COR-L47 (cell line): ENCODE measurements at regions not wholly inside any gene's neighbourhood (a gene's known extent, or its start where the extent isn't known, plus 50 kb on each side); places are given as distances from the start of the nearest gene placed in this dataset.
"Not testable (repeated sequence)": the region's sequence is repeated elsewhere in the genome, so short reads cannot be mapped to it uniquely, and the experiment has no call there.

Experiments used
- DNase-seq: peaks from one replicate; lab custom pipeline; 2025; lab: John Stamatoyannopoulos, UW

DNA sequence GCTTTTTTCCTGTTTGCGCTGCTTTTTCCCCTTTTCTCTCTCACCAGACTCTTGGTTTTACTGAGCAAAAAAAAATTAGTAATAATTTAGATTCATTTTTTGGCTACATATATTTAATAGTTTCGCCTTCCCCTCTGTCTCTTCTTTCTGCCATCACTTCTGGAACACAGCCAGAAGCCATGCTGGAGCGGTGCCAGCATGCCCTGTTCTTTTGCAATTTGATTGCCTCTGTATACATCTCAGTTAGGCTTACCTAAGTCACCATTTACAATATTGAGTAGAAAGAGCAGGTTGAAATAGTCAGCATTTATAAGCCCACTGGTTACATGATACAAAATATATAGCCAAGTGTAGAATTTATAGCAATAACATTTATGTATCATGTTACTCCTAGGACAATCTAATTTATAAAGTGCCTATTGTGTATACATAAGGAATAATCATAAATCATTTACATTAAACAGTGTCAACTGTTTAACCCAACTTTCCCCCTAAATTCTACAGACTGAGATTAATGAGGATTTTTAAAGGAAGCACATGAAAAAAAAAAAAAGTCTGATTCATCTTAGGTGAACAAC is 413.8 kb upstream of the SOX5 start:
- no peak for DNase-seq

DNA sequence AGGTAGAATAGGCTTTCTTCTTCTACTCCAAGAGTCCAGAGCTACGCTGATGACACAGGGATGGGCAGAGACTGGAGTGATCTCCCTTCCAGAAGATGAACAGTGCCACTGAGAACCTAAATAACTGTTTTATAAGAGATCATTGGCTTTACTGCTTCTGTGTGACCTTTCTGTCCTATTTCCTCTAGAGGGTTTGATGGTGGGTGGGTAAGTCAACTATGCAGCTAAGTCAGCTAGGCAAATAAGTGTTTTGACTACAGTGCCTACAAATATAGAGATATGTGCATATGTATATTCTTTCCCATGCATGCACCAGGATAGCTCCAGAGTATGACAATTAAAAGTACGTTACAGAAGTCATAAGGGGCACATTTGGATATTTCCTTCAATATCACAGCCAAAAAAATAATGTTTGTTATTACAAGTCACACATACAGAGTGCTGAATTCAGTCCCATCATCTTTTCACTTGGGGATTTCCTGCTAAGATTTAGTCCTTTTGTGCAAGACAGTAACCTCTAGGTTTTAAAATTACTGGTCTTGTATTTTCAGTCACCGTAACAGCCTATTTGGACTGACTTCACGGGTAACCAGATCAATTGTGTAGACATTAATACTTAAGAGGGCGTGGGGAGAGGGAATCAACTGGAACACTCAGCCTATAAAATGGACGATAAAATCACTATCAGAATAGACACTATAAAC is 412.6 kb upstream of the SOX5 start:
- DNase-seq = no peak

DNA sequence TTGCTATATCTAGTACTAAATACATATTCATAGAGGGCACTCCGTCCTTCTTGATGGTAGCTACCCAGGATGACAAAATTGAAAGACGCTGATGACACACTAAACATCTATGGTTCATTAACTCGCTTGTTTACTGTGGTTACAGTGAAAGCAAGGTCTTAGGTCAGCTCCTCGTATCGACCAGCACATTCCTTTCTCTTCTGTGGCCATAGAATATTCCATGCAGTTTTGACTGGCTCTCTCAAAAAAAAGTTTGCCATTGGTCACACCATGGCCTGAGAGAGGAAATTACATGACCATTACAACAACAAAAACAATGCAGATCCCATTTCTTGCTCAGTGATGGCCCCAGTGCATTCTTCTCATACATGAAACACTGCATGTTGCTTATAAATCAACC is 411.4 kb upstream of the SOX5 start:
- no peak for DNase-seq

DNA sequence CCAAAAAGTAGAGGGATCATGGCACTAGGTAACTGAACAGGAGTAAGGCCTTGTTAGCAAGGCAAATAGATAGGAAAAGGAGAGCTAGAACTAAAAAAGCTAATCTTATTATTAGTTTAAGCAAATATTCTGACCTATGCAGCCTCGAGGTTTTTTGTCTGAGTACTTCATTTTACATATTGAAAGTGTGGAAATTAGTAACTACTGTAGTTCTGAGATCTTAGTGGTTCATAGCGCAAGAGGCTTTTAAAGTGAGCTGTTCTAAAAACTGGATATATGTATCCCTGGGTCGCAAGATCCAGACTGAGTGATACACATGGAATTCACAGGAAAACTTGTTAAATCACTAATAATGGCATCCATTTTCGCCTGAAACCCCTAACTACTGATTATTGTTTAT is 411.0 kb upstream of the SOX5 start:
- DNase-seq = no peak

DNA sequence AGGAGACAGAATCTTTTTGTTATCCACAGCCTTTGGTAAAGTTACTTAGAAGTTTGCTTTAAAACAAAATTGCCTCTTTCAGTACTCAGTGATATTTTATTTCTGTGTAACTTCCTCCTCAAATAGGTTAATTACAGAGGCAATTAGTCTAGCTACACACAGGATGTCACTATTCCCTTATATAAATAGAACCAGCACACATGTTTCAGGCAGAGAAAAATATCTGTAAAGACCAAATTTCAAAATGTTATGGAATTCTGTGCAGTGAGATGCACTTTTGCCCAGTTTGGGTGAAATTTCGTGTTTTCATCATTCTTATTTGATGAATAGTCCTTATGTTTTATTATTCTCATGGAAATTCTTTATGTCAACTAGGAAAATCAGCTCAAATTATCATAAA is 410.6 kb upstream of the SOX5 start:
- no peak for DNase-seq

DNA sequence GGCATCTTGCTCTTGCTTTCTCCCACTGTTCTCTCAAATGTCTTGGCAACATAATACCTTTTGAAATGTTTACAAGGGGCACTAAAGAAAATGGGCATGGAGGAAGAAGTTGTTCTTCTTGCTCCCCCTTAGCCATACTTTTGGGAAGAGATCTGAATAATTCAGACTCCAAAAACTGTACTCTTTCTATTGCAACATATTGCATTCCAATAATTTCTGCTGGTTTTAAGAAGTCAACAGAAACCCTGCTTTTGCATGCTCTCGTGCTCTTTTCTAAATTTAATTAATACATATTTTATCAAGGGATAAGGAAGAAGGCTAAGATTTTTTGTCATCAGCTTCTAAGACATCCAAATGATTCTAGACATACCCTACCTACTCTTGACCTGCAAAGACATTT is 409.9 kb upstream of the SOX5 start:
- DNase-seq = no peak

DNA sequence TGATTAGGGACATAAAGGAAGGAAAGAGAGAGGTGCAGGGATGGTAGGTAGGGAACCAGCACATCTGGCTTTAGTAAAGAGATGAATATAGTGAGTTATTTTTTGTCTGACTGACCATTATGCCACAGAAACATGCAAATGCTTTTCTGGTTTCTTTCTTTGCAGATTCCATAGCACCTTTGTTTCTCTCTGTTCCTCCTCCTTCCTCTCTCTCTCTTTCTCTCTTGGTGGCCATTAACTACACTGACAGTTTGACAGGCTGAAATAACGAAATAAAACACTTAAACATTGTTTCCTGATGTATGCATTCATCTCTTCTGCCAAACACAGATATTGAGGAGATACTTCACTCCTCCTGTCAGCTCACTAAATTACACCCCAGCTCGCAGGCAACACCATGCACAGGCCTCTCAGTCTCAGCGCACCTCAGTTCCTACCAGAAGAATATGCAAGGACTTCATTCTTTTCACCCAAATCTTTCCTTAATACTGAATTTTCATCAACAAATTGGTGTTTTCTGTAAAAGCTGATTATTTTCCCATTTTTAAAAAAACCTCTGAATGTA is 406.9 kb upstream of the SOX5 start:
- no peak for DNase-seq

DNA sequence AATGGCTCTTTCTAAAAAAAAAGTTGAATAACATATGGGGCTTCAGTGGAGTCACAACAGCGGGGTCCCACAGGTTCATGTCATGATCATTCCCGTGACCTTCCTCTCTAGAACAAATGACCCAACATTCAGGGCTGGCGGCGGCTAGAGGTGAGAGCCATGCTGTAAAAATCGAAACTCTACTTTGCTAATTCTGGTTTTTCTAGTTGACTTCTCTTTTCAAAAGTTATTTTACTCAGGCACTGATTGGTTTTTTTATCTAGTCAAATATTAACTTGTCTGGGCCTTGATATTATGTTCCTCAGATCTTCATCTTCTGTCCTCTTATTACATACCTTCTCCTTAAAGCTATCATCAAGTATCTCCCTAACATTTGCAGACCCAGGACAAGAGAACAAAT is 402.9 kb upstream of the SOX5 start:
- DNase-seq = no peak

DNA sequence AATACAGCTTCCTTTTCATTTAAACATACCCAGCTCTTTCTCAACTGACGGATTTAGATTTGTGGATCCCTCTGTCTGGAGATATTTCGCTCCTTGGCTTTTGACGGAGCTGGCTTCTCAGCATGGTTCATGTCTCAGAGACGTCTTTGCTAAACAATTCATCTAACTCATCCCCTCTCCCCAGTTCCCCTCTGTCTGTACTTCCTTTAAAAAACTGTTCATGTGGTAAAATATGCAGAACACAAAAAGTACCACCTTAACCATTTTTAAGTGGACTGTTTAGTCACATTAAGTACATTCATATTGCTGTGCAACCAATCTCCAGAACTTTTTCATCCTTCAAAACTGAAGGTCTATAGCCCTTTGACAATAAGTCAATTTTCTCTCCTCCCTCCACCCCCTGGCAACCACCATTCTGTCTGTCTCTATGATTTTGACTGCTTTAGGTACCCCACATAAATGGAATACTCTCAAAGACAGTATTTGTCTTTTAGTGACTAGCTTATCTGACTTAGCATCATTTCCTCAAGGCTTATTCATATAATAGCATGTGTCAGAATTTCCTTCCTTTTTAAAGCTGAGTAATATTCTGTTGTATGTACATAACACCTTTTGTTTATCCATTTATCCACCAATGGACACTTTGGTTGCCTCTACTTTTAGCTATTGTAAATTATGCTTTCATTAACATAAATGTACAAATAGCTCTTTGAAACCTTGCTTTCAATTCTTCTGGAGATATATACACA is 399.8 kb upstream of the SOX5 start:
- no peak for DNase-seq

DNA sequence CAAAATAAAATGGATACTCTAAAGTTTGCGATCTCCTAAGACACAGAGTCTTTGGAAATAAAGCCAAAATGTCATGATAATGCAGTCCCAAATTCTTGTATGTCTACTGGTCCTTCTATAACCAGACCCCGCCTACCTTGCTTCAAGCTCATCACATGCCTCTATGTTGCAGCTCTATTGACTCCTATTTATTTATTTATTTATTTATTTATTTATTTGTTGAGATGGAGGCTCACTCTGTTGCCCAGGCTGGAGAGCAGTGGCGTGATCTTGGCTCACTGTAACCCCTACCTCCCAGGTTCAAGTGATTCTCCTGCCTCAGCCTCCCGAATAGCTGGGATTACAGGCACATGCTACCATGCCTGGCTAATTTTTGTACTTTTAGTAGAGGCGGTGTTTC is 398.7 kb upstream of the SOX5 start:
- not testable (repeated sequence) for DNase-seq

DNA sequence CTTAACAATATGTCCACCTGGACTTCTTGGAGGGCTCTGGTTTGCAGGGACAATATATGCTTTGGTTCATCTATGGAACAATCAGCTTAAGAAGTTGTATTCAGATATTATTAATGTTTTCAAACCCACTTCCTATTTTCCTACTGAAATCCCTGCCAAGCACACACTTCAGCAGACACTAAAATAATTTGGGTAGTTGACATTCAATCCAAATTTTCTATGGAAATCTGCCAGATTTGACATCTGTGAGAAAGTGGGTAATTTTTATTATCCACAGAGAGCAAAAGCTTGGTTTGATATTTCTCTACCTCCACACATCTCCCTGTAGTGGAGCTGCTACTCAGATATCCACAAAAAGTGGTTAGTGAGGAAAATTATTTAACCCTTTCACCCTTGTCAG is 378.8 kb upstream of the SOX5 start:
- no peak for DNase-seq

DNA sequence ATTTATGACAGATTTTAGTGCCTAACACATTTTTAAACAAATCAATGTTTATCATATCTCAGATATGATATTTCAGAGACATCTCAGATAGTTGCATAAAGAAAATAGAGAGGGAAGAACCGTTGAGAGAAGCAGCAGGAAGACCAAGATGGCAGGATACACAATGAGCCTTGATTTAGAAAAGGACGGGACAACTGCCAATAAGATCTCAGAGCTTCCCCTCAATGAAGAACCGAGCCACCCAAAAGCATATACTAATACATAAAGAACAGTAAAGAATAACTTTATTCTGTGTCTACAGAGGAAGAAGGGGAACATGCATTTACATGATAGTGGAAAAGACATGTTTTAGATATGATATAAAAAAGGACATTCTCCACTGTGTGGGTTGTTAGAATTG is 375.9 kb upstream of the SOX5 start:
- DNase-seq = no peak

DNA sequence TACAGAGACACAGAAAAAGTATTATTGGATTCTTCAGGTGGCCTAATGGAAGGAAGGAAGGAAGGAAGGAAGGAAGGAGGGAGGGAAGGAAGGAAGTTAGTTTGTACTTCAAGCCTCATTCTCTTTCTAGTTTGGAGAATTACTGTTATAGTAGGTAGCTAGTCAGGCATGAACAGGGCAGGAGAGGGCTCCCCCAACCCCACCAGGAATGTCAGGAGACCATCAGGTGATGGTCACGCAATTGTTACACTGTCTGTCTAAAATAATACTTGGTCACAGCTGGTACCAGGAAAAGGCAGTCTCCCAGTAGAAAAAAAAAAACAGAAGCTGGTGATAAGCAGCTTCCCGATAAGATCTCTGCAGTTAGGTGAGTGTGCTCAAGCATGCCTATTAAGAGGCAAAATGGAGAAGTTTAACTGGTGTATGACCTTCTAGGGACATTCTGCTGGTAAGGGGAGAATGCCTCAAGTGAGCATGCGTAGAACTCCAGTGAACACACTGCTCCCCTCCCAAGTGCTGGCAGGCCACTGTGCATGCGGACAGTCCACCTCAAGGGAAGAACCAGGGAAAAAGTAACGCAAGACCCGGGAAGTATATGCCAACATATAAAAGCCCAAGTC is 358.4 kb upstream of the SOX5 start:
- no peak for DNase-seq

DNA sequence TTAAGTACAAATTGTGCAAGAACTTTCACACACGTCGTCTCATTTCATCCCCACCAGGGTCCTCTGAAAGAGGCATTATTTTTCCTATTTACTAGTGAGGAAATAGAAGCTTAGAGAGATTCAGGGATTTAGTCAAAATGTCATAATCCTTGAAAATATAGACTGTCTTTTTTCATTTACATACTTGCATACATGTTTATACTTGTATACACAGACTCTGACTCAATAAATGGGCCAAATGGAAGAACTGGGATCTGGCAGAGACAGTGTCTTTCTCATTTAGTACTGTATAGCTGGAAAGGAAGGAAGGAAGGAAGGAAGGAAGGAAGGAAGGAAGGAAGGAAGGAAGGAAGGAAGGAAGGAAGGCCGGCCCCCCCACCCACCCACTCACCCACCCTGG is 357.7 kb upstream of the SOX5 start:
- no peak for DNase-seq

DNA sequence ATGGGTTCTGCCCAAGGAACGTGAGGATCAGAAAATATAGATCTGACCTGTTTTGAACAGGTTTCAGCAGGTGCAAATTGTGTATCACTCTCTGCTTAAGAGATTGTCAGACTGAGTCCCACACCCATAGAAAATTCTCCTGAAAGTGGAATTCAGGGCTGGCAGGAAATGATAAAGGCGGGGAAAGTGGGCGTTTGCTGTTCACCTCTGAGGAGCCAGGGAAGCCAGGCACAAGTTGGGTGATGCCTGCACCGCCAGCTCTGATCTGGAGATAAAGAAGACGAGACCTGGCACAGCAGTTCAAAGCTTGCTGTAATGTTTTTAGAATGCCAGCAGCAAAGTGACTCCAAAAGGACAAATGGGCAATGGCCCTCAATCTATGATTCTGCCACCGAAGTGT is 356.5 kb upstream of the SOX5 start:
- DNase-seq = no peak

DNA sequence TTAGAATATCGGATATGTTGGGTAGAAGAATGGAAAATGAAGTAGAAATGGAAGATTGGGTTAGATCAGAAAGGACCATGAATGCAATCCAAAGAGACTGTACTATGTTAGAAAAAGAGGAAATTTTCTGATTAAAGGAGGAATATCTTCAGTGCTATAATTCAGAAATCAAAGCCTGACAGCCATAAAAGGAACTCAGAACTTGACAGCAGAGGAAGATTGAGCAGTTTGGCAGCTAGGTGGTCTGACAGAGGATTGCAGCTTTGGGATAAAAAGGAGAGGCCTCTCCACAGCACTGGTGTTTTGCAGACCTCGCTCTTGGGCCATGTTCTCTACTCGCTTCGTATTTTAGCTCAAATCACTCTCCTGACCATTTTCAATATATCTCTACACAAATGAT is 354.8 kb upstream of the SOX5 start:
- DNase-seq = no peak

DNA sequence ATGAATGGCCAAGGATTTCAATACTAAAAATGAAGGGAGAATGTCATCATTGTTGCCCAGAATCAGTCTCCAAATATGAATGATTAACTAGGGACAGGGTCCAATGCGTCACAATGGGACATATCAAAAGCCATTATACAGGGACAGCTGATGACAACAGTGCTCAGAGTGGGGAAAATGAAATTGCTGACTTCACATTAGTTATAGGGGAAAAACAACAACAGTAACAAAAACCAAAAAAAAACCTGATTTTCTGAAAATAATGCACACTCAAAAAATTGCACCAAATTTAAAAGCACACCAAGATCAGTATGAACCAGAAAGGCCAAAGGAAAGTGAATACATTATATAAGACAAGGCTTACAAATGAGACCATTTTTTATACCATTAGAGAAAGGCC is 353.2 kb upstream of the SOX5 start:
- DNase-seq = no peak

DNA sequence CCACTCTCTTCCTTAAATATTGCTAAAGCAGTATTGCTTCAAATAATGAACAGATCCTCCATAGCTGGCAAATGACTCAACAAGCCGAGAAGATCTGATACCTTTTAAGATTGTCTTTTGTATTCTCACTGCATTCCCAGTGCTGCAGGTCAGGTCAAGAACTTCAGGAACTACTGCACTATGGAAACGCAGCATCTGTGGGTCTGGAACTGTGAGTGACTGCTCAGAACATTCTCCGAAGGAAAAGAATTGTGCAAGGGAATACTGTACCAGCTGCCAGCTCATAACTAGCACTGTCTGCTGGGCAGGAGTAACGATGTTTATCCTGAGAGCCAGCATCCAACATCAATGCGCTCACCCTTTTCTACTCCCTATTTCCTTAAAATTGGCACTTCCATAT is 348.0 kb upstream of the SOX5 start:
- DNase-seq = no peak

DNA sequence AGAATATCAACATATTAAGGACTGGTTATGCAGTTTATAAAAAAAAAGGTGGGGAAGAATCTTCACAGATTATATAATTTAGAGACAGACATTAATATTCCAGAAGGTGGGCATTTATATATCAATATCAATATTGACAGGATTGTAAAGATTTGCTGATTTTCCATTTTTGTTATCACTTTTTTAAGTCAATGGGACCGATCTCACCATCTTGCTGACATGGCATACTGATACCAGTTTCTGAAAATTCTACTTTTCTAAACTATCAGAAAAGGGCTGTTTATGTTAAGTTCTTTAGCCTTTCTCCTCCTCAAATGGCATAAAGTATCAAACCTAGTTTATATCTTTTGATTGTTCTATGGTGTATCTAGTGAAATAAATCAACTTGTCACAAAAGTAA is 344.1 kb upstream of the SOX5 start:
- DNase-seq = no peak

DNA sequence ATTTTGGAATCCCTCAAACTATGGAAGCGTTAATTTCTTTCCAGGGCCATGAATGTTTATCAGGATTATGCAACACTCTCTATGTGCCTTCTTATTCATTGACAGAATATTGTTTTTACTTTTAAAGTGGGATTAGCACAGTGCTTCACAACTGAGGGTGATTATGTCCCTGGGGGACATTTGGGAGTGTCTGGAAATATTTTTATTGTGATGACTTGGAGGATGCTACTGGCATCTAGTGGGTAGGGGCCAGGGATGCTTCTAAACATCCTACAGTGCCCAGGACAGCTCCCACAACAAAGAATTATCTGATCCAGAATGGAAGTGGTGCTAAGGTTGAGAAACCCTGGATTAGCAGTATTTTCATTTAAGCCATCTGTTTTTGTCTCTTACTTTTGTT is 338.5 kb upstream of the SOX5 start:
- no peak for DNase-seq

DNA sequence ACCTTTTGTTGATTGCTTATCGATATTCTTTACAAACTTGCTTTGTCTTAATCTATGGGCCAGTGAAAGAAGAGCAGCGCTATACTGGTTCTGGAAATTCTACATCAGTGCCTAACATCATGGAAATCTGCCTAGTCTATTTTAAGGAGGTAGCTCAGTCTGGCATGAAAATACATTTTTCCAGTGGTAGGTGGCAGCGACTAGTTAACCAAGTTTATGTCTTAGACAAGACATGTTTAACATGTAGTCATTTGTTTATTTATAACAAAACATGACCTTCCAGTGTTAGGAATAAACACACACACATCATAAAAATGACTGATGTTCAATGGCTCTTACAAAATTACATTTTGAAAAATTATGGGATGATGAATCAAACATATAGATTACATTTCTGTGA is 336.0 kb upstream of the SOX5 start:
- DNase-seq = no peak

DNA sequence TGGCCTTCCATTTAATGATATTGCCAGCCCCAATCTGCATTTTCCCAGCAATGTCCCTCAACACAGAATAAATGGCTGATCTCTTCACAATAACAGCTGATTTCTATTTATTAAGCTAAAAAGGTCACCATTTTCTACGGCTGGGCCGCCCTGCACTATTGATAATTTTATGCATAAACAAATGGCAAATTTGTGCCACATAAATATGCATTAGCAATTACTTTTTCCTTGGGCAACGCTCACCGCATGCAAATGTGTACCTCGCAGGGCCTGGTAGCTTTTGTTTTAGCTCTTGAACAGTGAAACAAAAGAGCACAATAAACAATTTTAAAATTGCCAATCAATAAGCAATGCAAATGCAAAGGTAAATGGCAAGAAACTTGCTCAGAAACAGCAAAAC is 331.9 kb upstream of the SOX5 start:
- DNase-seq = no peak
